Lower leg skin (tissue), 3 donors: ENCODE measurements at regions not wholly inside any gene's neighbourhood (a gene's known extent, or its start where the extent isn't known, plus 50 kb on each side); places are given as distances from the start of the nearest gene placed in this dataset.

ENCODE experiments used
- POLR2A ChIP-seq, 2 donors: fragments of 450-650 bp; IDR thresholded peaks; one replicate each; pipeline ENCODE4 v1.6.1; 2016 to 2017; ENCODE audit warnings: antibody characterized with exemption in 2 of 2, mild to moderate bottlenecking in 1 of 2, moderate library complexity in 1 of 2
- TF ChIP-seq, protein P1 (sequence below), 3 donors: fragments of 450-650 bp; IDR thresholded peaks; one replicate each; pipeline ENCODE4 v1.5.1; 2016; ENCODE audit warnings: antibody characterized with exemption in 3 of 3, mild to moderate bottlenecking in 3 of 3, moderate library complexity in 2 of 3

GRCh38 chr2:120999377-121000097 lies 263.9 kb downstream of the GLI2 start:
- TF ChIP-seq, protein P1, sequence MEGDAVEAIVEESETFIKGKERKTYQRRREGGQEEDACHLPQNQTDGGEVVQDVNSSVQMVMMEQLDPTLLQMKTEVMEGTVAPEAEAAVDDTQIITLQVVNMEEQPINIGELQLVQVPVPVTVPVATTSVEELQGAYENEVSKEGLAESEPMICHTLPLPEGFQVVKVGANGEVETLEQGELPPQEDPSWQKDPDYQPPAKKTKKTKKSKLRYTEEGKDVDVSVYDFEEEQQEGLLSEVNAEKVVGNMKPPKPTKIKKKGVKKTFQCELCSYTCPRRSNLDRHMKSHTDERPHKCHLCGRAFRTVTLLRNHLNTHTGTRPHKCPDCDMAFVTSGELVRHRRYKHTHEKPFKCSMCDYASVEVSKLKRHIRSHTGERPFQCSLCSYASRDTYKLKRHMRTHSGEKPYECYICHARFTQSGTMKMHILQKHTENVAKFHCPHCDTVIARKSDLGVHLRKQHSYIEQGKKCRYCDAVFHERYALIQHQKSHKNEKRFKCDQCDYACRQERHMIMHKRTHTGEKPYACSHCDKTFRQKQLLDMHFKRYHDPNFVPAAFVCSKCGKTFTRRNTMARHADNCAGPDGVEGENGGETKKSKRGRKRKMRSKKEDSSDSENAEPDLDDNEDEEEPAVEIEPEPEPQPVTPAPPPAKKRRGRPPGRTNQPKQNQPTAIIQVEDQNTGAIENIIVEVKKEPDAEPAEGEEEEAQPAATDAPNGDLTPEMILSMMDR (IDR thresholded peaks at IDR 0.05), result no peak
- no peak for TF ChIP-seq POLR2A (IDR thresholded peaks at IDR 0.05)
